CD4-positive, alpha-beta T cell treated with Interleukin-6 for 4 hours (primary cell): ENCODE measurements at regions not wholly inside any gene's neighbourhood (a gene's known extent, or its start where the extent isn't known, plus 50 kb on each side); places are given as distances from the start of the nearest gene placed in this dataset.

Experiments
- DNase-seq: peaks from one replicate; pipeline ENCODE4 v3.0.0-alpha.2; 2020; ENCODE audit warnings: mixed read lengths

- no peak for DNase-seq
Observed at GRCh38 chr12:76711241-76711640, 52.7 kb upstream of the ZDHHC17 start.

GRCh38 chr12:76713130-76713529 is 50.8 kb upstream of the ZDHHC17 start:
- DNase-seq, result no peak

GRCh38 chr12:76713986-76714385 is 49.9 kb upstream of the ZDHHC17 start:
- DNase-seq, result no peak
